IPS-20b (cell line): ENCODE measurements at regions not wholly inside any gene's neighbourhood (a gene's known extent, or its start where the extent isn't known, plus 50 kb on each side); places are given as distances from the start of the nearest gene placed in this dataset.
"Not testable (repeated sequence)": the region's sequence is repeated elsewhere in the genome, so short reads cannot be mapped to it uniquely, and the experiment has no call there.

Source experiments
- H3K27ac ChIP-seq: one replicate; pipeline ENCODE4 v1.5.1; 2013; ENCODE audit warnings: low read length
- H3K27me3 ChIP-seq: 2 replicates; pipeline ENCODE4 v1.6.1; 2013; ENCODE audit warnings: mild to moderate bottlenecking, low read length, inconsistent platforms; ENCODE audit not compliant: insufficient read depth
- H3K36me3 ChIP-seq: 2 replicates; pipeline ENCODE4 v1.6.1; 2013; ENCODE audit warnings: low read depth, mild to moderate bottlenecking, inconsistent platforms, low read length, moderate library complexity; ENCODE audit not compliant: insufficient read depth
- H3K4me1 ChIP-seq: 2 replicates; pipeline ENCODE4 v1.6.1; 2013; ENCODE audit warnings: mild to moderate bottlenecking, control low read depth, inconsistent platforms, low read length, moderate library complexity; ENCODE audit not compliant: insufficient read depth
- H3K4me3 ChIP-seq: 2 replicates; pipeline ENCODE4 v1.5.1; 2013; ENCODE audit warnings: mild to moderate bottlenecking, low read length, inconsistent platforms
- H3K9ac ChIP-seq: 2 replicates; pipeline ENCODE4 v1.6.1; 2013; ENCODE audit warnings: low read depth, mild to moderate bottlenecking, inconsistent platforms, low read length, moderate library complexity
- H3K9me3 ChIP-seq: 2 replicates; pipeline ENCODE4 v1.6.1; 2013; ENCODE audit warnings: mild to moderate bottlenecking, low read depth, low read length, inconsistent platforms; ENCODE audit not compliant: insufficient read depth

DNA sequence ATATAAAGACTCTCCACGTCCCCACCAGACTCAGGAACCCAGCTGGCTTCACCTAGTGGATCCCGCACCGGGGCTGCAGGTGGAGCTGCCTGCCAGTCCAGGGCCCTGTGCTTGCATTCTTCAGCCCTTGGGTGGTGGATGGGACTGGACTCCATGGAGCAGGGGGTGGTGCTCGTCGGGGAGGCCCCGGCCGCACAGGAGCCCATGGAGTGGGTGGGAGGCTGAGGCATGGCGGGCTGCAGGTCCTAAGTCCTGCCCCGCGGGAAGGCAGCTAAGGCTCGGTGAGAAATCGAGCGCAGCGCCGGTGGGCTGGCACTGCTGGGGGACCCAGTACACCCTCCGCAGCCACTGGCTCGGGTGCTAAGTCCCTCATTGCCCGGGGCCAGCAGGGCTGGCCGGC is 90.8 kb upstream of the EMCN start:
- H3K4me1 ChIP-seq: peaks cover 10% of the 10 kb centered on the region
- H3K9ac ChIP-seq, H3K27me3 ChIP-seq, H3K9me3 ChIP-seq, H3K36me3 ChIP-seq, H3K4me3 ChIP-seq, H3K27ac ChIP-seq: not testable (repeated sequence)

DNA sequence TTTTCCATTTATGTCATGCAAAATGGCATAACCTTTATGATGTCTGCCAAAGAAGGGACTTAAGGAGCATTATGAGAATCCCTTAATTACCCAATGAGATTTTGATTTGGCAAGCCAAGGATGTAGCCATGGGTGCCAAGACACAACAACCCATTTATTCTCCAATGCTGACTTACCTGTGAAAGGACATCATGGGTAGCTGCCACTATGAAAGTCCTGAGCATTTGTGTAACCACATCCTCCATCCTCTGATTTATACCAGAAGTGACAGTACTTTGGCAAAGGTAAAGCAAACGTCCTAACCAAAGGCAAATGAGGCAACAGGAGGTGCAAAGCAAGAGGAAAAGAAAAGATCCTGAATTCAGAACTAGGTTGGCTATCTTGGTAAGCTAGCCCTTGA is 87.3 kb upstream of the EMCN start:
- H3K4me1 ChIP-seq: peaks cover 9% of the 10 kb centered on the region
- no peaks in the 10 kb centered on the region for H3K9me3 ChIP-seq
- H3K4me3 ChIP-seq: no peak overlapping the region
- no peak overlapping the region for H3K27ac ChIP-seq
- no peaks in the 10 kb centered on the region for H3K27me3 ChIP-seq
- no peaks in the 10 kb centered on the region for H3K36me3 ChIP-seq
- H3K9ac ChIP-seq: no peak overlapping the region

DNA sequence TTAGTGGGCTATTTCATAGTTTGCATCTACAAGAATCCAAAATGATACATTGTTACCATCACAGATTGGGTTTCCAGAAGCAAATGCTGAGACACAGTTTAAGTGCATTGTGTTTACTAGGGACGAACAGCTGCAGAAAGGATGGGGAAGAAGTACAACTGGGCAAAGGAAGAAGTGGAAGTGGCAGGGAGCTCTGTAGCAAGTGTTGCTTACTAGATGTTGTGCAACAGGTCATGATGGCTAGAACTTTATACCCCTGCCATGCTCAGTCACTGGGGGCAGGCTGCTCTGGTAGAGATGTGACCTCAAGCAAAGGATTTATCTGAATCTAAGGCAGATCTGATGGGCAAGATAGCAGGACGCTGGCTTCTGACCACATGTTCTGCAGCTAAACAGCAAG is 76.1 kb upstream of the EMCN start:
- H3K4me1 ChIP-seq: no peaks in the 10 kb centered on the region
- no peak overlapping the region for H3K27ac ChIP-seq
- no peaks in the 10 kb centered on the region for H3K36me3 ChIP-seq
- no peak overlapping the region for H3K9ac ChIP-seq
- H3K4me3 ChIP-seq: no peak overlapping the region
- no peaks in the 10 kb centered on the region for H3K27me3 ChIP-seq
- H3K9me3 ChIP-seq: no peaks in the 10 kb centered on the region

DNA sequence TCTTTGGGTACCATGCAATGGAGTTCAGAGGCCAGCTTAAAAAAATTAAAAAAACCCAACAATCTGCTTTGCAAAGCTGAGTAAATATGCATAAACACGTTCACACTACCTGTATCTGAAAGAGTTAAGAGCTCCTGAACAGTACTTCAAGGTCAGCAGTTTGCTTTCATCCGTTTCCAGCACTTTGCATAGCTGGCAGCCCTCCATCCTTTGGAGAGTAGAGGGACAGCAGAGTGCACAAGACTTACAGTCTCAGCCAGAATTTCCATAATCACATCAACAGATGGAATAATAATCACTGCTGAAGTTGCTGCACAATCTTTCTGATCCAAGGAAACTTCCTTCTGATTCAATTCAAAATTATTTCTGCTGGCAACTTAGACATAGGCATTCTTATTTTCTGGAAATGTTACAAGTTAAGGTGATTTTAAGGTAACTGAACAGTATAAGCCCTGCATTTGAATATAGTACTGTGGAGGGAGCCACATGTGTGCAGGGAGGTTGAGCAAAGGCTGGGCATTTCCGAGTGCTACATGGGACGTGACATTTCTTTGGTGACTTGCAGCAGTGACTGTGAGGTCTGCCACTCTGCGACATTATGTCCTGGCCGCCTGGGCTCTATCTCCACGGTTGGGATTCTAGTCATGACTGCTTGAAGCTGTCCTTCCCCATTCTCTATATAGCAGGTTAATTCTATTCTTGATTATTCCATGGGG is 73.5 kb upstream of the EMCN start:
- Histone ChIP-seq H3K27me3 (no peaks in the 10 kb centered on the region), H3K4me3 (no peak overlapping the region), H3K27ac (no peak overlapping the region), H3K9me3 (no peaks in the 10 kb centered on the region), H3K9ac (no peak overlapping the region), H3K4me1 (no peaks in the 10 kb centered on the region), H3K36me3 (no peaks in the 10 kb centered on the region)

DNA sequence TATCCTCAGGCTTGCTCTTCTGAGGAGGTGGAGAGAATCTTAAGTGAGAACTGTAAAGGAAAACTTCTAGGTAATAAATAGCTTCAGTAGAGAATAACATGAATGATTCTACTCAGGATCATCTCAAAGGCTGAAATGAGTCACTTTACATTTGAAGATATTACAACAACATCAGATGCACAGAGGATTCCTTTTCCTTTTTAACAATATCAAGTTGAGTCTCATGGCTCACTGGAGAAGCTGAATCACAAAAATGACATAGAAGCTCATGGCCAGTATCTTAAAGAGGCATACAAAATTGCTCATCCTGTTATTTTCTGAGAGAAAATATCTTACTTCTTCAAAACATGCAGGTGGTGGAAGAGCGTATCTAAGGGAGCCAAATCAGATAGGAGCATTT is 72.5 kb upstream of the EMCN start:
- H3K4me3 ChIP-seq: no peak overlapping the region
- H3K27ac ChIP-seq: no peak overlapping the region
- H3K9me3 ChIP-seq: no peaks in the 10 kb centered on the region
- H3K36me3 ChIP-seq: no peaks in the 10 kb centered on the region
- no peaks in the 10 kb centered on the region for H3K4me1 ChIP-seq
- H3K27me3 ChIP-seq: no peaks in the 10 kb centered on the region
- no peak overlapping the region for H3K9ac ChIP-seq

DNA sequence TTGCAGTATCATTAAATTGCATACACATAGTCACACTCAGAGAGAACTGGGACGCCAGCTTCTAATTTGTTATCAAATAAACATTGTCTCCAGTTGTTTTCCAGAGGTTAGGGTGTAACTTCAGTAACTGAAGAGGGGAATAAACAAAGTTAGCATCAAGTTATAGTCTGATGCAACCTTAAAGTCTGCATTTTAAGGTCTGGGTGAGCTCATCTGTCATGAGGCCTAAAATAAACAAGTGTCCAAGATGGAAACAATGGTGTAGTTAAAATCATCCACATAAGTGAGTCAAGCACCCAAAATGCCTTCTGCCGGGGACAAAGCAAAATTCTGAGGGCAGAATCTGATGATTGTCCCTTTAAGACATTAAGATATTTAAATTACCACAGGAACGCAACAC is 70.3 kb upstream of the EMCN start:
- H3K27me3 ChIP-seq: no peaks in the 10 kb centered on the region
- H3K9me3 ChIP-seq: no peaks in the 10 kb centered on the region
- H3K4me1 ChIP-seq: no peaks in the 10 kb centered on the region
- H3K27ac ChIP-seq: no peak overlapping the region
- H3K4me3 ChIP-seq: no peak overlapping the region
- H3K9ac ChIP-seq: no peak overlapping the region
- H3K36me3 ChIP-seq: no peaks in the 10 kb centered on the region

DNA sequence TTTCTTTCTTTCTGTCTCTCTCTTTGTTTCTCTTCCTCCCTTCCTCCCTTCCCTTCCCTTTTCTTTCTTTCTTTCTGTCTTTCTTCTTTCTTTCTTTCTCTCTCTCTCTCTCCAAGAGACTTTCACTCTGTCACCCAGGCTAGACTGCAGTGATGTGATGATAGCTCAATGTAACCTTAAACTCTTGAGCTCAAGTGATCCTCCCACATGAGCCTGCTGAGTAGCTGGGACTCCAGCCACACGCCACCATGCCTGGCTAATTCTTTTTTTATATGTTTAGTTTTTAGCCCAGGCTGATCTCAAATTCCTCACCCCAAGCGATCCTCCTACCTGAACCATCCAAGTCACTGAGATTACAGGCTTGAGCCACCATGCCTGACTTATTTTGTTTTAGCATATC is 64.3 kb upstream of the EMCN start:
- no peaks in the 10 kb centered on the region for H3K4me1 ChIP-seq
- no peaks in the 10 kb centered on the region for H3K27me3 ChIP-seq
- no peak overlapping the region for H3K4me3 ChIP-seq
- no peaks in the 10 kb centered on the region for H3K9me3 ChIP-seq
- no peak overlapping the region for H3K27ac ChIP-seq
- H3K9ac ChIP-seq: no peak overlapping the region
- H3K36me3 ChIP-seq: no peaks in the 10 kb centered on the region

DNA sequence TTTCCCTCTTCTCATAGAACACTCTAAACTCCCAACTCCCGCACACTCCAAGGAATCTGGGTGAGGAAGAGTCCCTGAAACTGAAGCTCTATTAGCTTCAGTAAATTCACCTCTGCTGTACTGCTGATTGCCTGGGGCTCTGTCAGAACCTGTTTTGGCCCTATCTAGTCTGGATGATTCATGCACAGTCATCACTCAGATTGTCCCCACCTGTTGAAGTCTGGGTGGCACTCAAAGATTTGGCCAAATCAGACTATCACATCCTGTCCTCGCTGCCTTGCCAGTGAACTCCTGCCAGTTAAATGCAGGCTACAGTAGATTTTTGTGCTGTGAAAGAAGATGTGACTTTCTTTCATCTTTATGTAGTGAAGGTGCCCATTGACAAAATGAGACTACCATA is 63.5 kb upstream of the EMCN start:
- Histone ChIP-seq H3K27me3 (no peaks in the 10 kb centered on the region), H3K27ac (no peak overlapping the region), H3K9me3 (no peaks in the 10 kb centered on the region), H3K9ac (no peak overlapping the region), H3K36me3 (no peaks in the 10 kb centered on the region), H3K4me1 (no peaks in the 10 kb centered on the region), H3K4me3 (no peak overlapping the region)

DNA sequence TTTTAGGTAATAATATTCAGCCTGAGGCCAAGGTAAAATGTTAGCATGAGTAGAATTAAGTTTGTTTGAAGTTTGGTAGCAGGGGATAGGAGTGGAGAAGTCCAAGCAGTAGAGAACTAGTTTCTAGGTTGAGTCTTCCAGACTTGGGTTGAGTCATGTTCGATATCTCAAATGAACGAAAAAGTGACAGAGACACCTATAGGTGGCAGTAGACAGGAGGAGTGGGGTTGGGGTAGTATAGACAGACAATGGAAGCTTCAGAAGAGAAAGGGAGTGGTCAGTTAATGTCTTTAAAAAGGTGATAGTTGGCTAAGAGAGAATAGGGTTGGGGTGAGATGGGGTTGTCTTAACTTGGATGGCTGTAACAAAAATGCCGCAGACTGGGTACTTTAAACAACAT is 58.7 kb upstream of the EMCN start:
- Histone ChIP-seq H3K9ac (no peak overlapping the region), H3K27me3 (no peaks in the 10 kb centered on the region), H3K27ac (no peak overlapping the region), H3K4me1 (no peaks in the 10 kb centered on the region), H3K36me3 (no peaks in the 10 kb centered on the region), H3K9me3 (no peaks in the 10 kb centered on the region), H3K4me3 (no peak overlapping the region)

DNA sequence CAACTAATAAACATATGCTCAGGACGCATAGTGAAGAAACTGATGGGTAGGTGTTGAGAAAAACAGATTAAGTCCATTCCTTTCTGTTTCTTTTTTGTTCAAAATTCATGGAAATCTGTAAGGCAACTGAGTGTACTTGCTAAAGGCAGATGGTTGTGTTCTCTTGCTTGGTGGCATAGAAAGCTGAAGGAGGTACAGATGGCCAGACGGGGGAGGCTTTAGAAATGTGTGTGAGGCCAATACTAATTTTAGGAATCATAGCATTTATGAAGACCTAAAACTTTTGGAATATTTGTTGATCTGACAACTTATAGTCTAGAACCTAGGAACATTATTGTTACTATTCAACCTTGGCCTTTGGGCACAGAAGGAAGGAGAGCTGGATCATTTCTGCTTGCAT is 56.8 kb upstream of the EMCN start:
- Histone ChIP-seq H3K9me3 (no peaks in the 10 kb centered on the region), H3K36me3 (no peaks in the 10 kb centered on the region), H3K4me1 (no peaks in the 10 kb centered on the region), H3K9ac (no peak overlapping the region), H3K27me3 (no peaks in the 10 kb centered on the region), H3K27ac (no peak overlapping the region), H3K4me3 (no peak overlapping the region)

DNA sequence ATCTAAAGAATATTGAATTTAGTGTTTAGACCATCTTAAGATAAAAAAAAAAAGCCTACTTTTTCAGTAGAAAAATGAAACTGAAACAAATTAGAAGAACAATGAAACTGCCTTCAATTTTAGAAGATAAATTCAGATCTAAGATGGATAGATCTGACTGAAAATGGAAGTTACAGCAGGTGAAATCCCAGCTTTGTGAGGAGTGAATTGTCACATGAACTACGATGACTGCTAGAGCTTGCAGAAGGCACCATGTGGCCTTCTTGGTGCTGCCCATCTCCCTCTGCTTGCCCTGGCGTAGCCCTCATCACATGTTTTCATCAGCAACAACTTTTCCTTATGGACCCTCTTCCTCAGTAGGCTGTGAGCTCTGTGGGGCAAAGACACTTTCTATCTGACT is 51.4 kb upstream of the EMCN start:
- Histone ChIP-seq H3K4me1 (no peaks in the 10 kb centered on the region), H3K27me3 (no peaks in the 10 kb centered on the region), H3K27ac (no peak overlapping the region), H3K36me3 (no peaks in the 10 kb centered on the region), H3K9ac (no peak overlapping the region), H3K9me3 (no peaks in the 10 kb centered on the region), H3K4me3 (no peak overlapping the region)
